Adrenal gland (tissue), 9 donors: ENCODE measurements at regions not wholly inside any gene's neighbourhood (a gene's known extent, or its start where the extent isn't known, plus 50 kb on each side); places are given as distances from the start of the nearest gene placed in this dataset.

ENCODE experiments used
- DNase-seq, 7 donors: peaks; one replicate each; pipeline ENCODE4 v3.0.0-alpha.2; 2019 to 2020
- H3K27ac ChIP-seq, 5 donors: fragments of 200-600 bp; sonication (generic) in 4 of 5; 1 replicate in 3 of 5; 2 replicates in 2 of 5; pipeline versions ENCODE4 v1.5.1 to v1.8.0; 2016 to 2020; ENCODE audit warnings: mild to moderate bottlenecking in 1 of 5
- H3K27me3 ChIP-seq: fragments of 200-600 bp; 2 replicates; pipeline ENCODE4 v1.8.0; 2021
- H3K36me3 ChIP-seq, 2 donors: fragments of 200-600 bp; replicated peaks in 1 of 2; 1 replicate in 1 of 2; 2 replicates in 1 of 2; pipeline versions ENCODE4 v1.5.1 to v1.8.0; 2018 to 2022
- H3K4me1 ChIP-seq, 2 donors: fragments of 200-600 bp; replicated peaks in 1 of 2; 1 replicate in 1 of 2; 2 replicates in 1 of 2; pipeline versions ENCODE4 v1.5.1 to v1.8.0; 2018 to 2021
- H3K4me3 ChIP-seq, 4 donors: fragments of 200-600 bp; sonication (generic) in 3 of 4; one replicate each; pipeline ENCODE4 v1.5.1; 2016 to 2018
- H3K9me3 ChIP-seq, 3 donors: fragments of 200-600 bp; sonication (generic) in 1 of 3; replicated peaks in 1 of 3; 1 replicate in 2 of 3; 2 replicates in 1 of 3; pipeline versions ENCODE4 v1.5.1 to v1.8.0; 2016 to 2021
- POLR2A ChIP-seq, 2 donors: fragments of 450-650 bp; IDR thresholded peaks; one replicate each; pipeline ENCODE4 v1.6.1; 2017; ENCODE audit warnings: antibody characterized with exemption in 2 of 2, mild to moderate bottlenecking in 2 of 2, moderate library complexity in 1 of 2
- WGBS, 4 donors: extraction: QIAGEN DNeasy Blood & Tissue Kit in 2 of 4; methylation state at CpG; one replicate each; pipeline versions ENCODE4 v1.1.5 to v1.1.7; 2013 to 2017; 5-methylcytosine and 5-hydroxymethylcytosine counted together
- intact Hi-C, 2 donors: fragments of 100-400 bp; cut with DNase I; formaldehyde crosslinking; loops; one replicate each; pipeline versions ENCODE4 v1.14.1 to v1.15.0; 2022 to 2023
- TF ChIP-seq, protein P1 (sequence below), 6 experiments: fragments of 450-650 bp in 4 of 6; fragments of 200-600 bp in 2 of 6; sonication (generic) in 1 of 6; IDR thresholded peaks; 1 replicate in 5 of 6; 2 replicates in 1 of 6; pipeline versions ENCODE4 v1.5.1 to v1.8.0; 2016 to 2021; ENCODE audit warnings: antibody characterized with exemption in 6 of 6, mild to moderate bottlenecking in 2 of 6, moderate library complexity in 1 of 6
- donor health status: healthy with polysubstance abuse.
- donor health status: Bipolar disorder and iron deficiency.
- donor health status: DM: yes; HTN: yes; CAD: no.
- donor health status: DM: no; HTN: no; CAD: no.
- donor health status: DM: no; HTN: no; CAD: no.

- WGBS, 4 donors, result 67 to 82% (median 77%) methylated on average over 1 of the region's 1 CpG
- H3K27ac ChIP-seq, result no peak overlapping the region
- H3K4me3 ChIP-seq, result no peak overlapping the region
- TF ChIP-seq POLR2A (IDR thresholded peaks at IDR 0.05), result no peak
- TF ChIP-seq, protein P1, sequence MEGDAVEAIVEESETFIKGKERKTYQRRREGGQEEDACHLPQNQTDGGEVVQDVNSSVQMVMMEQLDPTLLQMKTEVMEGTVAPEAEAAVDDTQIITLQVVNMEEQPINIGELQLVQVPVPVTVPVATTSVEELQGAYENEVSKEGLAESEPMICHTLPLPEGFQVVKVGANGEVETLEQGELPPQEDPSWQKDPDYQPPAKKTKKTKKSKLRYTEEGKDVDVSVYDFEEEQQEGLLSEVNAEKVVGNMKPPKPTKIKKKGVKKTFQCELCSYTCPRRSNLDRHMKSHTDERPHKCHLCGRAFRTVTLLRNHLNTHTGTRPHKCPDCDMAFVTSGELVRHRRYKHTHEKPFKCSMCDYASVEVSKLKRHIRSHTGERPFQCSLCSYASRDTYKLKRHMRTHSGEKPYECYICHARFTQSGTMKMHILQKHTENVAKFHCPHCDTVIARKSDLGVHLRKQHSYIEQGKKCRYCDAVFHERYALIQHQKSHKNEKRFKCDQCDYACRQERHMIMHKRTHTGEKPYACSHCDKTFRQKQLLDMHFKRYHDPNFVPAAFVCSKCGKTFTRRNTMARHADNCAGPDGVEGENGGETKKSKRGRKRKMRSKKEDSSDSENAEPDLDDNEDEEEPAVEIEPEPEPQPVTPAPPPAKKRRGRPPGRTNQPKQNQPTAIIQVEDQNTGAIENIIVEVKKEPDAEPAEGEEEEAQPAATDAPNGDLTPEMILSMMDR (IDR thresholded peaks at IDR 0.05), result no peak
- H3K27me3 ChIP-seq, result no peaks in the 10 kb centered on the region
- H3K4me1 ChIP-seq, result no peaks in the 10 kb centered on the region
- intact Hi-C loops, result no loop called here
- no peaks in the 10 kb centered on the region for H3K9me3 ChIP-seq
- DNase-seq, result no peak
- no peaks in the 10 kb centered on the region for H3K36me3 ChIP-seq
These were observed 229.1 kb upstream of the AKR1E2 start for GRCh38 chr10:4596951-4597350.

DNA sequence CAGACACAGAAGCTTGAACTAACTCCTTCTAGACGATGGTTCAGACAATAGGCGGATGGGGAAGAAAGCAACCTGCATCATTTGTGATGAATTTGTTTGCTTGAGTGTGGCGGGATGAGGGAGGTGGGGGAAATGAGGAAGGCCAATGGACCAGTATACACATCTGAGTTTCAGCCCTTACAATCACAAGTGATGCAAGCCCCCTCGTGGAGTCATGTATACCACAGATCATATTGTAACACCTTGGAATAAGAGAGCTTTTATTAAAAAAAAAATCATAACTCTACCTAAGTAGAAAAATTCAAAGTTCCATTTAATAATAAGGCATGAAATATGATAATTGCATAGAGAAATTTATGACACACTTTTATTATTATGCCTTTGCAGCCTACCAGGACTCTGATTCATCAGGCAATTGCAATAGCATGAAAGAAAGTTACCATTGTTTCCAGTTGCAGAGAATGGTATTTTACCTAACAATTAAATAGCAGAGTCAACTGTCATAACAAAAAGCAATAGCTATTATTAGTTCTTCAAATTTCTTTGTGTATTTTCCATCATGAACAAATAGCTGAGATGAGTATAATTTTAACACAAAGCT, 230.2 kb upstream of the AKR1E2 start:
- Histone ChIP-seq H3K4me1 (no peaks in the 10 kb centered on the region), H3K36me3 (no peaks in the 10 kb centered on the region), H3K4me3 (no peak overlapping the region), H3K27me3 (no peaks in the 10 kb centered on the region), H3K27ac (no peak overlapping the region), H3K9me3 (no peaks in the 10 kb centered on the region)
- TF ChIP-seq, protein P1 (IDR thresholded peaks at IDR 0.05), result no peak
- TF ChIP-seq POLR2A (IDR thresholded peaks at IDR 0.05), result no peak
- WGBS, 4 donors, result 79 to 89% (median 80%) methylated on average over 4 of the region's 4 CpGs
- DNase-seq, result no peak
- intact Hi-C loops, result no loop called here

GRCh38 chr10:4590807-4591206, 235.2 kb upstream of the AKR1E2 start:
- no peaks in the 10 kb centered on the region for H3K27me3 ChIP-seq
- DNase-seq, result no peak
- no peaks in the 10 kb centered on the region for H3K36me3 ChIP-seq
- intact Hi-C loops, result no loop called here
- H3K27ac ChIP-seq, result no peak overlapping the region
- no peaks in the 10 kb centered on the region for H3K9me3 ChIP-seq
- 91 to 100% (median 97%) methylated on average over 1 of the region's 1 CpG for WGBS, 4 donors
- no peak overlapping the region for H3K4me3 ChIP-seq
- TF ChIP-seq POLR2A (IDR thresholded peaks at IDR 0.05), result no peak
- TF ChIP-seq, protein P1 (IDR thresholded peaks at IDR 0.05), result no peak
- H3K4me1 ChIP-seq, result no peaks in the 10 kb centered on the region

DNA sequence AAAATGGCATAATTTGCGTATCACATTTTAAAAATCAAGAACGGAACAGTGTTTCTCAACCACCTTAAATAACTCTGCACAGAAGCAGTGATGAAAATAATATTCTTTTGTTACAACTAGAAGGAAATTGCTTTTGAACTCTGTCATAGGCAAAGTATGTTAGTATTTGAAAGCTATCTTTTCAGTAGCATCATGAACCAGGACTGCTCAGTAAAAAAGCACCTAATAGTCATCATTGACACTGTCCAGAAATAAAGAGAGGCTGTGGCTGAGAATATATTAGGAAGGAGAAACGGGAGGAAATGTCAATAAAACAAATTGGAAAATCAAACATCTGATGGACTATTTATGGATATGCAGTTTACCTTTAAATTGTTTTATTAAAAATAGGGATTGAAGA, 237.2 kb upstream of the AKR1E2 start:
- no peak overlapping the region for H3K27ac ChIP-seq
- no peak for TF ChIP-seq POLR2A (IDR thresholded peaks at IDR 0.05)
- TF ChIP-seq, protein P1 (IDR thresholded peaks at IDR 0.05), result no peak
- H3K4me1 ChIP-seq, result no peaks in the 10 kb centered on the region
- no peaks in the 10 kb centered on the region for H3K36me3 ChIP-seq
- DNase-seq, result no peak
- no peaks in the 10 kb centered on the region for H3K9me3 ChIP-seq
- H3K4me3 ChIP-seq, result no peak overlapping the region
- intact Hi-C loops, result no loop called here
- 75 to 84% (median 82%) methylated on average over 3 of the region's 3 CpGs for WGBS, 4 donors
- no peaks in the 10 kb centered on the region for H3K27me3 ChIP-seq
